H1 (cell line): ENCODE measurements at regions not wholly inside any gene's neighbourhood (a gene's known extent, or its start where the extent isn't known, plus 50 kb on each side); places are given as distances from the start of the nearest gene placed in this dataset.

ENCODE experiments used
- CTCF ChIA-PET: fragments of 300-600 bp; sonication (Branson Sonifier 250); formaldehyde crosslinking; loops from one replicate; lab custom pipeline; 2021; ENCODE audit not compliant: partially characterized antibody; lab: Charles Lee
- POLR2A ChIA-PET: fragments of 300-600 bp; sonication (Branson Sonifier 250); formaldehyde crosslinking; loops from one replicate; lab custom pipeline; 2021; ENCODE audit warnings: inconsistent platforms; ENCODE audit not compliant: partially characterized antibody; lab: Charles Lee
- DNase-seq, 2 experiments: peaks; one replicate each; pipeline versions ENCODE4 v3.0.0 to v3.0.0-alpha.2; 2010 to 2022; ENCODE audit warnings: low spot score in 2 of 2, low read depth in 1 of 2, mixed read lengths in 1 of 2
- FAIRE-seq: peaks from 2 replicates; lab custom pipeline; 2011; peaks lifted over from hg19 to GRCh38; lab: Jason Lieb, UNC
- H2AFZ ChIP-seq: 2 replicates; pipeline ENCODE4 v1.8.1; 2012; ENCODE audit warnings: low read length, inconsistent platforms
- H2AK5ac ChIP-seq: 2 replicates; pipeline ENCODE4 v1.6.1; 2013; ENCODE audit warnings: low read depth, low read length
- H2BK120ac ChIP-seq: replicated peaks from 2 replicates; pipeline ENCODE3; 2013; ENCODE audit warnings: low read depth, low read length, inconsistent platforms
- H2BK12ac ChIP-seq: 2 replicates; pipeline ENCODE4 v1.6.1; 2013; ENCODE audit warnings: low read depth, low read length
- H2BK15ac ChIP-seq: 2 replicates; pipeline ENCODE4 v1.6.1; 2013; ENCODE audit warnings: low read length
- H2BK20ac ChIP-seq: 2 replicates; pipeline ENCODE4 v1.6.1; 2013; ENCODE audit warnings: low read length
- H2BK5ac ChIP-seq: 2 replicates; pipeline ENCODE4 v1.6.1; 2013; ENCODE audit warnings: low read depth, low read length
- H3K14ac ChIP-seq: 2 replicates; pipeline ENCODE4 v1.6.1; 2013; ENCODE audit warnings: inconsistent platforms; ENCODE audit not compliant: insufficient read length
- H3K18ac ChIP-seq: 2 replicates; pipeline ENCODE4 v1.6.1; 2013; ENCODE audit warnings: low read length; ENCODE audit errors: extremely low read depth
- H3K23ac ChIP-seq: 2 replicates; pipeline ENCODE4 v1.6.1; 2013; ENCODE audit warnings: inconsistent platforms; ENCODE audit not compliant: insufficient read length
- H3K23me2 ChIP-seq: 2 replicates; pipeline ENCODE4 v1.6.1; 2013; ENCODE audit warnings: low read depth, low read length
- H3K27ac ChIP-seq: 2 replicates; pipeline ENCODE4 v1.6.1; 2011; ENCODE audit warnings: low read depth, low read length, inconsistent platforms
- H3K27me3 ChIP-seq, 4 experiments: replicated peaks in 1 of 4; 1 replicate in 1 of 4; 2 replicates in 3 of 4; pipeline versions ENCODE4 v1.6.1 to v1.8.1; 2011 to 2013; ENCODE audit warnings: low read length in 3 of 4, mild to moderate bottlenecking in 3 of 4, inconsistent platforms in 2 of 4, mixed read lengths in 2 of 4, moderate library complexity in 1 of 4; ENCODE audit not compliant: control insufficient read depth in 3 of 4, insufficient read depth in 3 of 4; ENCODE audit errors: extremely low read depth in 1 of 4
- H3K36me3 ChIP-seq, 4 experiments: 2 replicates each; pipeline versions ENCODE4 v1.6.1 to v1.8.1; 2011 to 2013; ENCODE audit warnings: mild to moderate bottlenecking in 4 of 4, low read length in 3 of 4, moderate library complexity in 2 of 4, control low read depth in 1 of 4, inconsistent platforms in 1 of 4; ENCODE audit not compliant: insufficient read depth in 4 of 4, control insufficient read depth in 2 of 4
- H3K4ac ChIP-seq: replicated peaks from 2 replicates; pipeline ENCODE3; 2013; ENCODE audit warnings: low read length, low read depth, mixed read lengths, inconsistent platforms; ENCODE audit not compliant: insufficient read length
- H3K4me1 ChIP-seq, 4 experiments: replicated peaks in 1 of 4; 1 replicate in 1 of 4; 2 replicates in 3 of 4; pipeline versions ENCODE4 v1.6.1 to v1.8.1; 2011 to 2013; ENCODE audit warnings: low read length in 3 of 4, inconsistent platforms in 2 of 4, mixed read lengths in 1 of 4; ENCODE audit not compliant: insufficient read depth in 4 of 4, control insufficient read depth in 3 of 4
- H3K4me2 ChIP-seq, 2 experiments: 2 replicates each; pipeline versions ENCODE4 v1.6.1 to v1.8.1; 2011 to 2013; ENCODE audit warnings: low read depth in 2 of 2, low read length in 2 of 2, control low read depth in 1 of 2, inconsistent platforms in 1 of 2, mild to moderate bottlenecking in 1 of 2; ENCODE audit not compliant: insufficient read depth in 1 of 2
- H3K4me3 ChIP-seq, 4 experiments: fragments of 200-600, 300-600 bp in 1 of 4; sonication (generic), shearing (Covaris generic), sonication (Bioruptor Twin) in 1 of 4; 2 replicates each; pipeline versions ENCODE4 v1.5.1 to v1.8.1; 2011 to 2016; ENCODE audit warnings: low read length in 4 of 4, low read depth in 3 of 4, control low read depth in 2 of 4, inconsistent platforms in 2 of 4, mild to moderate bottlenecking in 2 of 4, mixed read lengths in 1 of 4, moderate library complexity in 1 of 4; ENCODE audit not compliant: insufficient read depth in 2 of 4; ENCODE audit errors: extremely low read depth in 1 of 4
- H3K56ac ChIP-seq: replicated peaks from 2 replicates; pipeline ENCODE3; 2013; ENCODE audit warnings: low read depth, mild to moderate bottlenecking, mixed read lengths, low read length, inconsistent platforms; ENCODE audit not compliant: insufficient read length
- H3K79me1 ChIP-seq: 2 replicates; pipeline ENCODE4 v1.6.1; 2013; ENCODE audit warnings: low read depth, low read length, control low read depth
- H3K79me2 ChIP-seq, 2 experiments: 2 replicates each; pipeline versions ENCODE4 v1.6.1 to v1.8.1; 2012 to 2013; ENCODE audit warnings: low read length in 2 of 2, mild to moderate bottlenecking in 2 of 2, inconsistent platforms in 1 of 2; ENCODE audit not compliant: insufficient read depth in 2 of 2, control insufficient read depth in 1 of 2
- H3K9ac ChIP-seq, 4 experiments: replicated peaks in 1 of 4; 1 replicate in 1 of 4; 2 replicates in 3 of 4; pipeline versions ENCODE4 v1.6.1 to v1.8.1; 2011 to 2013; ENCODE audit warnings: low read depth in 3 of 4, low read length in 3 of 4, control low read depth in 2 of 4, mild to moderate bottlenecking in 2 of 4, moderate library complexity in 2 of 4, inconsistent platforms in 1 of 4; ENCODE audit errors: extremely low read depth in 1 of 4
- H3K9me3 ChIP-seq, 2 experiments: 2 replicates each; pipeline versions ENCODE4 v1.6.1 to v1.8.1; 2012 to 2013; ENCODE audit warnings: mild to moderate bottlenecking in 2 of 2, moderate library complexity in 2 of 2, control low read depth in 1 of 2, inconsistent platforms in 1 of 2, low read depth in 1 of 2, low read length in 1 of 2, mixed read lengths in 1 of 2; ENCODE audit not compliant: insufficient read depth in 2 of 2
- H4K20me1 ChIP-seq, 2 experiments: replicated peaks in 1 of 2; 2 replicates each; pipeline versions ENCODE3 to v1.8.1; 2011 to 2013; ENCODE audit warnings: inconsistent platforms in 2 of 2, low read length in 2 of 2, mild to moderate bottlenecking in 1 of 2; ENCODE audit not compliant: insufficient read depth in 2 of 2, control insufficient read depth in 1 of 2
- H4K5ac ChIP-seq: 2 replicates; pipeline ENCODE4 v1.6.1; 2013; ENCODE audit warnings: low read length, low read depth, mixed read lengths, inconsistent platforms; ENCODE audit not compliant: insufficient read length
- H4K8ac ChIP-seq: 2 replicates; pipeline ENCODE4 v1.8.0; 2013; ENCODE audit warnings: mild to moderate bottlenecking, moderate library complexity, low read length, inconsistent platforms; ENCODE audit not compliant: insufficient read depth; ENCODE audit errors: extremely low read depth
- H4K91ac ChIP-seq: replicated peaks from 2 replicates; pipeline ENCODE3; 2013; ENCODE audit warnings: low read length, mixed read lengths, inconsistent platforms; ENCODE audit not compliant: insufficient read length
- CHD1 ChIP-seq: IDR thresholded peaks from 2 replicates; pipeline ENCODE4 v1.6.1; 2012; ENCODE audit warnings: low read depth, low read length, improper control_type of control experiment
- CTBP2 ChIP-seq: IDR thresholded peaks from 2 replicates; pipeline ENCODE4 v1.7.0; 2011; ENCODE audit warnings: borderline replicate concordance, mild to moderate bottlenecking, moderate library complexity, mixed read lengths, low read length; ENCODE audit not compliant: insufficient read depth, insufficient read length
- HDAC2 ChIP-seq, 2 experiments: fragments of 300-600 bp in 1 of 2; sonication (generic) in 1 of 2; IDR thresholded peaks; 2 replicates each; pipeline ENCODE4 v1.6.1; 2011 to 2012; ENCODE audit warnings: low read depth in 2 of 2, low read length in 2 of 2, mild to moderate bottlenecking in 2 of 2, moderate library complexity in 2 of 2, borderline replicate concordance in 1 of 2, inconsistent platforms in 1 of 2
- NANOG ChIP-seq: IDR thresholded peaks from 2 replicates; pipeline ENCODE4 v1.6.1; 2011; ENCODE audit warnings: low read length, low read depth, mild to moderate bottlenecking, inconsistent platforms; ENCODE audit not compliant: insufficient read depth, poor library complexity, severe bottlenecking
- POU5F1 ChIP-seq: IDR thresholded peaks from 2 replicates; pipeline ENCODE4 v1.6.1; 2011; ENCODE audit warnings: low read depth, mild to moderate bottlenecking, low read length, moderate library complexity
- RNF2 ChIP-seq: fragments of 200-900, 300-1000 bp; sonication (generic); IDR thresholded peaks from 2 replicates; pipeline ENCODE4 v1.7.1; 2016; ENCODE audit warnings: borderline replicate concordance, low read depth, mild to moderate bottlenecking, antibody characterized with exemption, low read length; ENCODE audit not compliant: poor library complexity, severe bottlenecking; ENCODE audit errors: missing control alignments
- RXRA ChIP-seq: IDR thresholded peaks from 2 replicates; pipeline ENCODE4 v1.6.1; 2011; ENCODE audit warnings: low read depth, mild to moderate bottlenecking, low read length, moderate library complexity; ENCODE audit not compliant: insufficient read depth
- SAP30 ChIP-seq: fragments of 300-600 bp; sonication (generic); IDR thresholded peaks from 2 replicates; pipeline ENCODE4 v1.7.1; 2012; ENCODE audit warnings: low read length, moderate library complexity, mild to moderate bottlenecking, inconsistent platforms; ENCODE audit not compliant: insufficient read depth, insufficient replicate concordance
- SIN3A ChIP-seq, 2 experiments: IDR thresholded peaks in 1 of 2; conservative IDR thresholded peaks in 1 of 2; 2 replicates each; pipeline ENCODE4 v1.6.1; 2011 to 2012; ENCODE audit warnings: low read length in 2 of 2, improper control_type of control experiment in 1 of 2, low read depth in 1 of 2, mild to moderate bottlenecking in 1 of 2
- TAF1 ChIP-seq: IDR thresholded peaks from 2 replicates; pipeline ENCODE4 v1.6.1; 2011; ENCODE audit warnings: mild to moderate bottlenecking, low read depth, low read length
- TBP ChIP-seq: IDR thresholded peaks from 2 replicates; pipeline ENCODE4 v1.6.1; 2011; ENCODE audit warnings: low read depth, low read length, improper control_type of control experiment
- YY1 ChIP-seq: IDR thresholded peaks from 2 replicates; pipeline ENCODE4 v1.6.1; 2011; ENCODE audit warnings: low read depth, mild to moderate bottlenecking, low read length
- TF ChIP-seq, protein P1 (sequence below): IDR thresholded peaks from 2 replicates; pipeline ENCODE4 v1.6.1; 2012; ENCODE audit warnings: low read length, inconsistent platforms

DNA sequence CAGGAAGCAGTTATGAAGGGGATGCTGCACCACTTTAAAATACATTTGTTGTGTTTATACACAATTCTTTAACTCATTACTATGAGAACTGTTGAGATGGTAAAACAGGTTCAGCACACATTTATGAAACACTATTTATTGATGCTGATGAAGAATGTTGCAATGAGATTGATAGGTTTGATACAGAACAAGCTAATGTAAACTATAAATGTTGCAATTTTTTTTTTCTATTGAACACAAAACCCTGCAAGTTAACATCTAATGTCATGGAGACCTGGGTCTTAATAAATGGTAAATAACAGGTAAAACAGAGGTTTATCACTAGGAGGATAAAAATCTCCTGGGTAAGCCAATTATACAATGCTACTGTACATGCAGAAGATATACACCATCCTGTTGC, 857.6 kb downstream of the FSCB start:
- Histone ChIP-seq H3K4me3 (no peak overlapping the region), H3K79me1 (no peaks in the 10 kb centered on the region), H2BK120ac (no peak overlapping the region), H3K79me2 (no peaks in the 10 kb centered on the region), H3K4me1 (no peaks in the 10 kb centered on the region), H2AFZ (no peak overlapping the region), H3K23me2 (no peaks in the 10 kb centered on the region), H2BK5ac (no peak overlapping the region), H4K20me1 (no peaks in the 10 kb centered on the region), H3K27ac (no peak overlapping the region), H3K4me2 (no peak overlapping the region), H3K18ac (no peak overlapping the region), H3K56ac (no peak overlapping the region), H2BK12ac (no peak overlapping the region), H3K23ac (no peak overlapping the region), H3K14ac (no peak overlapping the region), H2AK5ac (no peak overlapping the region), H3K27me3 (no peaks in the 10 kb centered on the region), H2BK20ac (no peak overlapping the region), H3K4ac (no peak overlapping the region), H4K91ac (no peak overlapping the region), H4K5ac (no peak overlapping the region), H2BK15ac (no peak overlapping the region), H3K9ac (no peak overlapping the region), H4K8ac (no peak overlapping the region), H3K36me3 (no peaks in the 10 kb centered on the region), H3K9me3 (no peaks in the 10 kb centered on the region)
- FAIRE-seq (no peak), DNase-seq (no peak)
- ChIA-PET CTCF (interaction anchor here (0.9 kb wide), 1 partner anchor 16 kb away, joined by 3 read pairs; no protein-coding TSS in a partner anchor), POLR2A (no interaction called here)
- TF ChIP-seq CHD1 (no peak), SAP30 (no peak), NANOG (no peak), TBP (no peak), RXRA (no peak), TAF1 (no peak), CTBP2 (no peak), RNF2 (no peak), HDAC2 (IDR thresholded peaks at IDR 0.05; ENCODE audit: borderline replicate concordance in 1 of 2, low read depth in 2 of 2, low read length in 2 of 2) (no peak), SIN3A (conservative IDR thresholded peaks at IDR 0.05 in 1 of 2, IDR thresholded peaks at IDR 0.05 in 1 of 2; ENCODE audit: low read depth in 1 of 2, low read length in 2 of 2) (no peak), YY1 (no peak), POU5F1 (no peak)
- TF ChIP-seq, protein P1, sequence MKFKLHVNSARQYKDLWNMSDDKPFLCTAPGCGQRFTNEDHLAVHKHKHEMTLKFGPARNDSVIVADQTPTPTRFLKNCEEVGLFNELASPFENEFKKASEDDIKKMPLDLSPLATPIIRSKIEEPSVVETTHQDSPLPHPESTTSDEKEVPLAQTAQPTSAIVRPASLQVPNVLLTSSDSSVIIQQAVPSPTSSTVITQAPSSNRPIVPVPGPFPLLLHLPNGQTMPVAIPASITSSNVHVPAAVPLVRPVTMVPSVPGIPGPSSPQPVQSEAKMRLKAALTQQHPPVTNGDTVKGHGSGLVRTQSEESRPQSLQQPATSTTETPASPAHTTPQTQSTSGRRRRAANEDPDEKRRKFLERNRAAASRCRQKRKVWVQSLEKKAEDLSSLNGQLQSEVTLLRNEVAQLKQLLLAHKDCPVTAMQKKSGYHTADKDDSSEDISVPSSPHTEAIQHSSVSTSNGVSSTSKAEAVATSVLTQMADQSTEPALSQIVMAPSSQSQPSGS: no peak
